ENCODE measurements at regions not wholly inside any gene's neighbourhood (a gene's known extent, or its start where the extent isn't known, plus 50 kb on each side); places are given as distances from the start of the nearest gene placed in this dataset.

GRCh38 chr16:11411059-11411550, 65.8 kb downstream of the RMI2 start:
- Mint-ChIP-seq H3K36me3 (ENCODE audit: unreplicated experiment) (no peaks in the 10 kb centered on the region), H3K27ac (ENCODE audit: unreplicated experiment) (no peak overlapping the region), H3K27me3 (ENCODE audit: unreplicated experiment) (peaks cover 14% of the 10 kb centered on the region), H3K4me3 (ENCODE audit: unreplicated experiment) (no peak overlapping the region), H3K9me3 (ENCODE audit: unreplicated experiment) (peaks cover 12% of the 10 kb centered on the region), H3K4me1 (ENCODE audit: low read depth, unreplicated experiment) (peaks cover 13% of the 10 kb centered on the region)
- no peak for DNase-seq
- no peak for TF ChIP-seq CTCF (IDR thresholded peaks at IDR 0.05; ENCODE audit: partially characterized antibody, unreplicated experiment)

GRCh38 chr16:11412175-11412904, 67.1 kb downstream of the RMI2 start:
- Mint-ChIP-seq H3K27me3 (ENCODE audit: unreplicated experiment) (peaks cover 13% of the 10 kb centered on the region), H3K27ac (ENCODE audit: unreplicated experiment) (peak overlapping the region; percentile 22), H3K4me3 (ENCODE audit: unreplicated experiment) (no peak overlapping the region)

GRCh38 chr16:11412965-11413887, 68.0 kb downstream of the RMI2 start:
- H3K27ac Mint-ChIP-seq (ENCODE audit: unreplicated experiment), result no peak overlapping the region
- peaks cover 5% of the 10 kb centered on the region for H3K9me3 Mint-ChIP-seq (ENCODE audit: unreplicated experiment)
- no peak for TF ChIP-seq CTCF (IDR thresholded peaks at IDR 0.05; ENCODE audit: partially characterized antibody, unreplicated experiment)
- no peaks in the 10 kb centered on the region for H3K36me3 Mint-ChIP-seq (ENCODE audit: unreplicated experiment)
- peaks cover 16% of the 10 kb centered on the region for H3K27me3 Mint-ChIP-seq (ENCODE audit: unreplicated experiment)
- no peak for DNase-seq
- H3K4me1 Mint-ChIP-seq (ENCODE audit: low read depth, unreplicated experiment), result peaks cover 13% of the 10 kb centered on the region
- H3K4me3 Mint-ChIP-seq (ENCODE audit: unreplicated experiment), result no peak overlapping the region

More at GRCh38 chr16:11412175-11412904, 67.1 kb downstream of the RMI2 start:
- Mint-ChIP-seq H3K4me1 (ENCODE audit: low read depth, unreplicated experiment) (peaks cover 13% of the 10 kb centered on the region), H3K9me3 (ENCODE audit: unreplicated experiment) (peaks cover 8% of the 10 kb centered on the region), H3K36me3 (ENCODE audit: unreplicated experiment) (no peaks in the 10 kb centered on the region)
- no peak for DNase-seq
- TF ChIP-seq CTCF (IDR thresholded peaks at IDR 0.05; ENCODE audit: partially characterized antibody, unreplicated experiment), result no peak

GRCh38 chr16:11413907-11414595, 68.8 kb downstream of the RMI2 start:
- H3K9me3 Mint-ChIP-seq (ENCODE audit: unreplicated experiment), result peaks cover 5% of the 10 kb centered on the region
- H3K27ac Mint-ChIP-seq (ENCODE audit: unreplicated experiment), result no peak overlapping the region
- no peaks in the 10 kb centered on the region for H3K36me3 Mint-ChIP-seq (ENCODE audit: unreplicated experiment)
- no peak overlapping the region for H3K4me3 Mint-ChIP-seq (ENCODE audit: unreplicated experiment)
- DNase-seq, result no peak
- H3K27me3 Mint-ChIP-seq (ENCODE audit: unreplicated experiment), result peaks cover 16% of the 10 kb centered on the region
- peaks cover 13% of the 10 kb centered on the region for H3K4me1 Mint-ChIP-seq (ENCODE audit: low read depth, unreplicated experiment)
- TF ChIP-seq CTCF (IDR thresholded peaks at IDR 0.05; ENCODE audit: partially characterized antibody, unreplicated experiment), result no peak
